RWPE2 (cell line): ENCODE measurements at regions not wholly inside any gene's neighbourhood (a gene's known extent, or its start where the extent isn't known, plus 50 kb on each side); places are given as distances from the start of the nearest gene placed in this dataset.

Source experiments
- ATAC-seq: fragments of 200-7000 bp; cut with Tn5 transposase; 3 replicates; pipeline ENCODE4 v1.9.1; 2021; ENCODE audit warnings: low read depth
- DNase-seq: peaks from one replicate; pipeline ENCODE4 v3.0.0-alpha.2; 2020; ENCODE audit warnings: low spot score
- H3K27ac ChIP-seq: fragments of 450-650 bp; 2 replicates; pipeline ENCODE4 v1.5.1; 2017; ENCODE audit warnings: mild to moderate bottlenecking; ENCODE audit not compliant: poor library complexity, severe bottlenecking
- H3K27me3 ChIP-seq: fragments of 250-450 bp; sonication (Bioruptor Pico); 2 replicates; pipeline ENCODE4 v1.5.1; 2021; ENCODE audit warnings: mild to moderate bottlenecking, moderate library complexity; ENCODE audit not compliant: insufficient read depth, poor library complexity, severe bottlenecking
- H3K36me3 ChIP-seq: fragments of 250-450 bp; sonication (Bioruptor Pico); 2 replicates; pipeline ENCODE4 v1.5.1; 2020; ENCODE audit warnings: low read depth, mild to moderate bottlenecking, moderate library complexity
- H3K4me1 ChIP-seq: fragments of 250-450 bp; sonication (Bioruptor Pico); 2 replicates; pipeline ENCODE4 v1.5.1; 2021; ENCODE audit warnings: mild to moderate bottlenecking, moderate library complexity; ENCODE audit not compliant: insufficient read depth, poor library complexity, severe bottlenecking
- H3K4me3 ChIP-seq: fragments of 250-450 bp; sonication (Bioruptor Pico); 2 replicates; pipeline ENCODE4 v1.5.1; 2021; ENCODE audit warnings: mild to moderate bottlenecking, moderate library complexity; ENCODE audit not compliant: severe bottlenecking
- H3K9me3 ChIP-seq: fragments of 250-450 bp; sonication (Bioruptor Pico); 2 replicates; pipeline ENCODE4 v1.5.1; 2021; ENCODE audit warnings: mild to moderate bottlenecking, moderate library complexity; ENCODE audit not compliant: severe bottlenecking
- CTCF ChIP-seq: fragments of 450-650 bp; IDR thresholded peaks from one replicate; pipeline ENCODE4 v1.5.1; 2017; ENCODE audit warnings: mild to moderate bottlenecking, moderate library complexity; ENCODE audit not compliant: poor library complexity, severe bottlenecking

GRCh38 chr13:67554746-67555452 is 324.8 kb upstream of the PCDH9 start:
- no peaks in the 10 kb centered on the region for H3K4me1 ChIP-seq
- ATAC-seq = no peak
- H3K27ac ChIP-seq = no peak overlapping the region
- peaks cover 6% of the 10 kb centered on the region for H3K9me3 ChIP-seq
- H3K36me3 ChIP-seq = no peaks in the 10 kb centered on the region
- no peak for TF ChIP-seq CTCF
- no peak for DNase-seq
- no peak overlapping the region for H3K4me3 ChIP-seq
- H3K27me3 ChIP-seq = no peaks in the 10 kb centered on the region

- DNase-seq (no peak), ATAC-seq (no peak)
Measured at GRCh38 chr13:67554286-67554685, 324.1 kb upstream of the PCDH9 start.

GRCh38 chr13:67549331-67549730 is 319.2 kb upstream of the PCDH9 start:
- H3K27me3 ChIP-seq = no peaks in the 10 kb centered on the region
- TF ChIP-seq CTCF = no peak
- no peaks in the 10 kb centered on the region for H3K9me3 ChIP-seq
- peak; percentile 75; the same call in 2 of the 3 replicates for ATAC-seq
- no peak overlapping the region for H3K27ac ChIP-seq
- DNase-seq = no peak
- H3K36me3 ChIP-seq = no peaks in the 10 kb centered on the region
- no peaks in the 10 kb centered on the region for H3K4me1 ChIP-seq
- H3K4me3 ChIP-seq = no peak overlapping the region

More at GRCh38 chr13:67554286-67554685, 324.1 kb upstream of the PCDH9 start:
- no peaks in the 10 kb centered on the region for H3K27me3 ChIP-seq
- H3K4me1 ChIP-seq = no peaks in the 10 kb centered on the region
- no peak for TF ChIP-seq CTCF
- peaks cover 6% of the 10 kb centered on the region for H3K9me3 ChIP-seq
- no peaks in the 10 kb centered on the region for H3K36me3 ChIP-seq
- no peak overlapping the region for H3K27ac ChIP-seq
- H3K4me3 ChIP-seq = no peak overlapping the region

- H3K4me1 ChIP-seq = no peaks in the 10 kb centered on the region
- H3K36me3 ChIP-seq = no peaks in the 10 kb centered on the region
- no peak for ATAC-seq
- no peaks in the 10 kb centered on the region for H3K9me3 ChIP-seq
- no peak for TF ChIP-seq CTCF
- H3K27me3 ChIP-seq = no peaks in the 10 kb centered on the region
- no peak overlapping the region for H3K4me3 ChIP-seq
- no peak for DNase-seq
- H3K27ac ChIP-seq = no peak overlapping the region
Measured at GRCh38 chr13:67538906-67539305, 308.8 kb upstream of the PCDH9 start.

GRCh38 chr13:67520886-67521285 is 290.8 kb upstream of the PCDH9 start:
- H3K9me3 ChIP-seq = no peaks in the 10 kb centered on the region
- H3K27ac ChIP-seq = no peak overlapping the region
- no peak overlapping the region for H3K4me3 ChIP-seq
- H3K27me3 ChIP-seq = no peaks in the 10 kb centered on the region
- H3K36me3 ChIP-seq = no peaks in the 10 kb centered on the region
- ATAC-seq (no peak), DNase-seq (no peak)
- H3K4me1 ChIP-seq = peaks cover under 1% of the 10 kb centered on the region
- no peak for TF ChIP-seq CTCF
